ENCODE measurements at regions not wholly inside any gene's neighbourhood (a gene's known extent, or its start where the extent isn't known, plus 50 kb on each side); places are given as distances from the start of the nearest gene placed in this dataset.

GRCh38 chr13:104701591-104701990 lies 1635.4 kb upstream of the SLC10A2 start:
- intact Hi-C loops (cut with DNase I, micrococcal nuclease): no loop called here
- Histone ChIP-seq H3K4me3 (no peak overlapping the region), H3K4me1 (ENCODE audit: low read depth) (no peaks in the 10 kb centered on the region), H3K36me3 (ENCODE audit: low read depth) (no peaks in the 10 kb centered on the region), H3K9me3 (no peaks in the 10 kb centered on the region)
- no peak for TF ChIP-seq CTCF (IDR thresholded peaks at IDR 0.05)
- ATAC-seq (no peak), DNase-seq (no peak)

DNA sequence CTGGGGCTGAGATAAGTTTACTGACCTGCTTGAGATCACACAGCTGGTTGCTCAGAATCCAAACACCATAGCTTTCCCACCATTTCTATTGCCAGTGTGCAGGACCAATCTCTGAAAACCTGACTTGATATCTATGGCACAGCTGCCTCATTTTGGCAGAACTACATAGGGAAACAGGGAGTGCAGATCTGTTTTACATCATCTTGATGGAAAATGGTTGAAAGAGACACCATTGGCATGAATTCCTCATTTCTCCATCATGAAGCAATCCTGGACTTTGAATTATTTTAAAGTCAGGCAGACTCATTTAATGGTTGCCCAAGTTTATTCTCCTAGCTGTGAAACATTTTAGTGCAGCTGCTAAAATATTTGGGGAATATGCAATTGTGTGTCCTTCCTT lies 1628.2 kb upstream of the SLC10A2 start:
- no peak for DNase-seq
- H3K4me3 ChIP-seq: no peak overlapping the region
- H3K36me3 ChIP-seq (ENCODE audit: low read depth): no peaks in the 10 kb centered on the region
- no peaks in the 10 kb centered on the region for H3K4me1 ChIP-seq (ENCODE audit: low read depth)
- intact Hi-C loops (cut with DNase I, micrococcal nuclease): no loop called here
- no peak for ATAC-seq
- no peaks in the 10 kb centered on the region for H3K9me3 ChIP-seq
- no peak for TF ChIP-seq CTCF (IDR thresholded peaks at IDR 0.05)

GRCh38 chr13:104693126-104693525 lies 1626.9 kb upstream of the SLC10A2 start:
- H3K4me1 ChIP-seq (ENCODE audit: low read depth): no peaks in the 10 kb centered on the region
- intact Hi-C loops (cut with DNase I, micrococcal nuclease): no loop called here
- H3K36me3 ChIP-seq (ENCODE audit: low read depth): no peaks in the 10 kb centered on the region
- H3K4me3 ChIP-seq: no peak overlapping the region
- DNase-seq (no peak), ATAC-seq (no peak)
- H3K9me3 ChIP-seq: no peaks in the 10 kb centered on the region
- TF ChIP-seq CTCF (IDR thresholded peaks at IDR 0.05): no peak

DNA sequence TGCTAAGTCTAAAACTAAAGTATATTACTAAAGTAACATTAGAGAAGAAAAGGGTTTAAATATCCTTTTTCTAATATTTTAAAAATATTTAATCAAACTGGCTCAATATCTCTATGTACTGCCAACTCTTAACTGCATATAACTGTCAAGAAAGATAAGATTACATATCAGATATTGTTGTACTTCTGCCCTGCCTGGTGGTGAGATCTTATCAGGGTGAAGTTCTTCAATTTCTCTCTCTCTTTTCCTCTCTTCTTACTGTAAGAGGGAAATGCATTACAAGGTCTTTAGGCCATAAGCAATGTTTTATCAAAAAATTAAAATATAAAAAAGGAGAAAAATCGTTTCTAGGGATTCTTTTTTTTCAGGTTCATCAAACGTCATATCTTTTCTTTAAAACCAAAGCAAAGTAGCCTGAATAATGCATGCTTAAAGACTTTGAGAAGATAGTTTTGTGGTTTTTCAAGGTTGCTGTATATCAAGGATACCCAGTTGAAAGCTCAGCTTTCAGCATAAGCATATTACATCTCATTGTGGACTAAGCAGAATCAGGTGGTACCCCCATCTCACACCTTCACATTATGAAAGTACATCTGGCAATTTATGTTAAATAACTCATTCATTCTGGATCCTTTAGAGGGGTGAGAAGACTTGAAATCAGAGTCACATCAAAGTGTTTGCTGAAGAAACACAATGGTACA lies 1625.7 kb upstream of the SLC10A2 start:
- TF ChIP-seq CTCF (IDR thresholded peaks at IDR 0.05): no peak
- H3K4me3 ChIP-seq: no peak overlapping the region
- no peak for DNase-seq
- no peaks in the 10 kb centered on the region for H3K4me1 ChIP-seq (ENCODE audit: low read depth)
- no peaks in the 10 kb centered on the region for H3K9me3 ChIP-seq
- no peak for ATAC-seq
- H3K36me3 ChIP-seq (ENCODE audit: low read depth): no peaks in the 10 kb centered on the region
- intact Hi-C loops (cut with DNase I, micrococcal nuclease): no loop called here

- TF ChIP-seq CTCF (IDR thresholded peaks at IDR 0.05): no peak
- Histone ChIP-seq H3K4me1 (ENCODE audit: low read depth) (no peaks in the 10 kb centered on the region), H3K9me3 (no peaks in the 10 kb centered on the region), H3K4me3 (no peak overlapping the region), H3K36me3 (ENCODE audit: low read depth) (no peaks in the 10 kb centered on the region)
- intact Hi-C loops (cut with DNase I, micrococcal nuclease): no loop called here
- no peak for ATAC-seq
- DNase-seq: no peak
These were observed 1620.3 kb upstream of the SLC10A2 start for GRCh38 chr13:104686484-104686883.

GRCh38 chr13:104683789-104684188 lies 1617.6 kb upstream of the SLC10A2 start:
- Histone ChIP-seq H3K9me3 (no peaks in the 10 kb centered on the region), H3K36me3 (ENCODE audit: low read depth) (no peaks in the 10 kb centered on the region), H3K4me1 (ENCODE audit: low read depth) (no peaks in the 10 kb centered on the region), H3K4me3 (no peak overlapping the region)
- TF ChIP-seq CTCF (IDR thresholded peaks at IDR 0.05): no peak
- DNase-seq: no peak
- intact Hi-C loops (cut with DNase I, micrococcal nuclease): no loop called here
- no peak for ATAC-seq
